K562 (cell line): ENCODE measurements at regions not wholly inside any gene's neighbourhood (a gene's known extent, or its start where the extent isn't known, plus 50 kb on each side); places are given as distances from the start of the nearest gene placed in this dataset.

Source experiments
- ATAC-seq: fragments of 200-7000 bp; cut with Tn5 transposase; 3 replicates; pipeline ENCODE4 v1.9.1; 2020; ENCODE audit warnings: moderate library complexity
- BruUV-seq: library from RNA; stranded (reverse); fragments of 400-500 nt; replicated peaks from 2 replicates; lab custom pipeline; 2021; lab: Mats Ljungman, UMichigan
- CTCF ChIA-PET: fragments of 300-600 bp; formaldehyde crosslinking; extraction: SDS; loops from one replicate; lab custom pipeline; 2021; ENCODE audit warnings: low intra/inter-chr PET ratio; lab: Yijun Ruan, JAX
- POLR2A ChIA-PET: fragments of 300-600, 350-650 bp; sonication (Branson Sonifier 250); formaldehyde crosslinking; extraction: SDS; loops from one replicate; lab custom pipeline; 2021; ENCODE audit warnings: antibody characterized with exemption, inconsistent platforms; lab: Yijun Ruan, JAX
- DNase-seq, 4 experiments: peaks; one replicate each; pipeline versions ENCODE4 v3.0.0 to v3.0.0-alpha.2; 2011 to 2018; ENCODE audit warnings: low spot score in 3 of 4, mixed read lengths in 3 of 4; ENCODE audit errors: extremely low read depth in 1 of 4
- FAIRE-seq: peaks from 2 replicates; lab custom pipeline; 2011; peaks lifted over from hg19 to GRCh38; lab: Jason Lieb, UNC
- H2AFZ ChIP-seq: 2 replicates; pipeline ENCODE4 v1.6.0; 2011; ENCODE audit warnings: low read depth, low read length, control low read depth, inconsistent platforms
- H3K27ac ChIP-seq: fragments of 200-600 bp; 3 replicates; pipeline ENCODE4 v1.8.0; 2011; ENCODE audit warnings: low read depth, mild to moderate bottlenecking, control low read depth, inconsistent platforms, low read length, moderate library complexity, mixed read lengths; ENCODE audit errors: extremely low read depth
- H3K27me3 ChIP-seq, 2 experiments: fragments of 300-600 bp in 1 of 2; 2 replicates in 1 of 2; 3 replicates in 1 of 2; pipeline versions ENCODE4 v1.6.0 to v1.8.0; 2011; ENCODE audit warnings: inconsistent platforms in 2 of 2, low read length in 2 of 2, mild to moderate bottlenecking in 1 of 2, mixed read lengths in 1 of 2, moderate library complexity in 1 of 2; ENCODE audit not compliant: control insufficient read depth in 2 of 2, insufficient read depth in 2 of 2
- H3K36me3 ChIP-seq: fragments of 300-600 bp; 3 replicates; pipeline ENCODE4 v1.8.0; 2011; ENCODE audit warnings: mild to moderate bottlenecking, low read length, inconsistent platforms; ENCODE audit not compliant: control insufficient read depth, insufficient read depth
- H3K4me1 ChIP-seq, 2 experiments: fragments of 200-600 bp in 1 of 2; replicated peaks in 1 of 2; 2 replicates in 1 of 2; 3 replicates in 1 of 2; pipeline versions ENCODE4 v1.5.1 to v1.8.0; 2011; ENCODE audit warnings: inconsistent platforms in 2 of 2, low read length in 2 of 2, mild to moderate bottlenecking in 1 of 2, mixed read lengths in 1 of 2, moderate library complexity in 1 of 2; ENCODE audit not compliant: control insufficient read depth in 2 of 2, insufficient read depth in 2 of 2
- H3K4me2 ChIP-seq: 2 replicates; pipeline ENCODE4 v1.6.1; 2011; ENCODE audit warnings: low read length, control low read depth, inconsistent platforms, mixed read lengths; ENCODE audit not compliant: insufficient read depth
- H3K4me3 ChIP-seq: fragments of 200-600 bp; sonication (generic), shearing (Covaris generic); 2 replicates; pipeline ENCODE4 v1.5.1; 2016; ENCODE audit warnings: control low read depth, inconsistent platforms
- H3K79me2 ChIP-seq: fragments of 200-600 bp; 3 replicates; pipeline ENCODE4 v1.8.0; 2011; ENCODE audit warnings: low read length, inconsistent platforms; ENCODE audit not compliant: control insufficient read depth, insufficient read depth
- H3K9ac ChIP-seq, 2 experiments: 2 replicates each; pipeline versions ENCODE4 v1.6.0 to v1.6.1; 2011; ENCODE audit warnings: low read depth in 2 of 2, low read length in 2 of 2, control low read depth in 1 of 2, inconsistent platforms in 1 of 2, mild to moderate bottlenecking in 1 of 2, mixed read lengths in 1 of 2; ENCODE audit not compliant: insufficient read depth in 1 of 2
- H3K9me1 ChIP-seq: one replicate; pipeline ENCODE4 v1.6.0; 2011; ENCODE audit warnings: inconsistent platforms, mild to moderate bottlenecking, low read length, moderate library complexity; ENCODE audit not compliant: control insufficient read depth, insufficient read depth
- H3K9me3 ChIP-seq: replicated peaks from 2 replicates; pipeline ENCODE4 v1.5.1; 2011; ENCODE audit warnings: low read depth, low read length, inconsistent platforms; ENCODE audit not compliant: control insufficient read depth, insufficient read depth
- H4K20me1 ChIP-seq: replicated peaks from 2 replicates; pipeline ENCODE4 v1.6.1; 2011; ENCODE audit warnings: low read length, inconsistent platforms, mixed read lengths; ENCODE audit not compliant: control insufficient read depth, insufficient read depth
- CEBPZ ChIP-seq: fragments of 150-350 bp; IDR thresholded peaks from 2 replicates; pipeline ENCODE4 v1.6.1; 2014; ENCODE audit warnings: low read depth, mild to moderate bottlenecking, low read length, borderline replicate concordance
- CREBBP ChIP-seq: IDR thresholded peaks from one replicate; pipeline ENCODE4 v1.6.1; 2012; ENCODE audit warnings: low read depth, mild to moderate bottlenecking, control low read depth, inconsistent platforms, low read length
- DPF2 ChIP-seq: fragments of 450-650 bp; IDR thresholded peaks from 2 replicates; pipeline ENCODE4 v1.6.1; 2016
- ESRRB ChIP-seq: fragments of 250-450 bp; sonication (Bioruptor Pico); IDR thresholded peaks from 2 replicates; pipeline ENCODE4 v1.5.0; 2020; ENCODE audit warnings: mild to moderate bottlenecking, moderate library complexity, borderline replicate concordance
- HNRNPH1 ChIP-seq: fragments of 200-400 bp; formaldehyde crosslinking; optimal IDR thresholded peaks from 2 replicates; pipeline ENCODE3; 2017; ENCODE audit warnings: low read depth, mild to moderate bottlenecking, low read length, moderate library complexity
- LEF1 ChIP-seq: fragments of 450-650 bp; IDR thresholded peaks from 2 replicates; pipeline ENCODE4 v1.6.1; 2016; ENCODE audit warnings: mild to moderate bottlenecking
- MYC ChIP-seq, 2 experiments: fragments of 250-450 bp in 1 of 2; sonication (Bioruptor Pico) in 1 of 2; IDR thresholded peaks; 2 replicates each; pipeline versions ENCODE4 v1.5.1 to v1.6.1; 2012 to 2021; ENCODE audit warnings: low read depth in 2 of 2, borderline replicate concordance in 1 of 2, improper control_type of control experiment in 1 of 2, low read length in 1 of 2, mild to moderate bottlenecking in 1 of 2, moderate library complexity in 1 of 2
- RBM39 ChIP-seq: fragments of 200-400 bp; formaldehyde crosslinking; optimal IDR thresholded peaks from 2 replicates; pipeline ENCODE3; 2018; ENCODE audit warnings: low read depth, low read length
- SMAD3 ChIP-seq: fragments of 450-650 bp; formaldehyde crosslinking; conservative IDR thresholded peaks from 2 replicates; pipeline ENCODE4 v1.4.0; 2020; ENCODE audit warnings: mild to moderate bottlenecking
- SPI1 ChIP-seq: IDR thresholded peaks from 2 replicates; pipeline ENCODE4 v1.6.1; 2011; ENCODE audit warnings: low read depth, low read length, control low read depth, borderline replicate concordance
- ZNF143 ChIP-seq: sonication (generic); formaldehyde crosslinking; IDR thresholded peaks from 2 replicates; pipeline ENCODE4 v1.9.0; 2022; ENCODE audit warnings: mild to moderate bottlenecking, missing genetic modification reagents
- ZNF274 ChIP-seq: IDR thresholded peaks from 2 replicates; pipeline ENCODE4 v1.6.1; 2011; ENCODE audit warnings: low read depth, mild to moderate bottlenecking, low read length, moderate library complexity, borderline replicate concordance
- WGBS: fragments of 100-300 bp; shearing (Covaris generic); methylation state at CpG from one replicate; pipeline ENCODE4 v1.1.6; 2016; ENCODE audit warnings: low coverage, mixed read lengths; ENCODE audit not compliant: insufficient coverage; ENCODE audit errors: missing lambda C conversion rate; 5-methylcytosine and 5-hydroxymethylcytosine counted together
- in situ Hi-C: fragments of 300-500 bp; cut with MboI; formaldehyde crosslinking; loops from 4 replicates; pipeline ENCODE4 v1.15.0; 2018; ENCODE audit warnings: inconsistent platforms, mixed read lengths
- intact Hi-C: fragments of 100-400 bp; cut with micrococcal nuclease; formaldehyde crosslinking; loops from 2 replicates; pipeline ENCODE4 v1.14.2; 2022

GRCh38 chr6:105889902-105890301 lies 196.2 kb upstream of the PRDM1 start:
- no peak overlapping the region for H3K4me3 ChIP-seq
- CTCF ChIA-PET, result no interaction called here
- DNase-seq, result no peak
- H3K9ac ChIP-seq, result no peak overlapping the region
- H3K4me1 ChIP-seq, result peaks cover 0 to 4% of the 10 kb centered on the region in 2 experiments; a peak in 3 of 5 replicates
- ATAC-seq, result no peak
- H3K79me2 ChIP-seq, result no peaks in the 10 kb centered on the region
- H3K27ac ChIP-seq, result no peak overlapping the region
- intact Hi-C loops, result no loop called here
- POLR2A ChIA-PET, result interaction anchor here (0.6 kb wide), 1 partner anchor 10 kb away, joined by 3 read pairs; no protein-coding TSS in a partner anchor
- no peaks in the 10 kb centered on the region for H4K20me1 ChIP-seq
- WGBS, result 14% methylated on average over 2 of the region's 2 CpGs
- no peaks in the 10 kb centered on the region for H3K9me1 ChIP-seq
- in situ Hi-C loops, result no loop called here
- no peak overlapping the region for H2AFZ ChIP-seq
- H3K36me3 ChIP-seq, result no peaks in the 10 kb centered on the region
- no TSS peak for BruUV-seq
- H3K9me3 ChIP-seq, result no peaks in the 10 kb centered on the region
- no peak for FAIRE-seq
- TF ChIP-seq SPI1, result peak; percentile 43; the same call in 1 of the 2 replicates
- TF ChIP-seq LEF1, result no peak
- TF ChIP-seq, all 486 proteins: peak for 1
- H3K4me2 ChIP-seq, result no peak overlapping the region
- 0 out of 5 replicates have a peak, but pooled peaks cover 0 to 6% of the 10 kb centered on the region in 2 experiments for H3K27me3 ChIP-seq

- BruUV-seq, result no TSS peak
- no peak overlapping the region for H3K27ac ChIP-seq
- ChIA-PET CTCF (no interaction called here), POLR2A (no interaction called here)
- ATAC-seq (no peak), FAIRE-seq (no peak), DNase-seq (no peak)
- no peaks in the 10 kb centered on the region for H3K36me3 ChIP-seq
- in situ Hi-C loops, result no loop called here
- no peak overlapping the region for H3K9ac ChIP-seq
- H4K20me1 ChIP-seq, result no peaks in the 10 kb centered on the region
- intact Hi-C loops, result no loop called here
- H3K4me2 ChIP-seq, result no peak overlapping the region
- 33% methylated on average over 7 of the region's 7 CpGs for WGBS
- H3K79me2 ChIP-seq, result no peaks in the 10 kb centered on the region
- no peaks in the 10 kb centered on the region for H3K4me1 ChIP-seq
- H3K4me3 ChIP-seq, result no peak overlapping the region
- no peak overlapping the region for H2AFZ ChIP-seq
- H3K27me3 ChIP-seq, result peaks cover 0 to 20% of the 10 kb centered on the region in 2 experiments; a peak in 2 of 5 replicates
- no peaks in the 10 kb centered on the region for H3K9me1 ChIP-seq
- no peaks in the 10 kb centered on the region for H3K9me3 ChIP-seq
- TF ChIP-seq SMAD3 (CRISPR knock-in tag), result no peak
- no peak for TF ChIP-seq DPF2
- no peak for TF ChIP-seq ZNF274
- TF ChIP-seq MYC (IDR thresholded peaks at IDR 0.05; ENCODE audit: low read depth, low read length), result no peak
- no peak for TF ChIP-seq MYC (CRISPR knock-in tag; IDR thresholded peaks at IDR 0.05; ENCODE audit: borderline replicate concordance, low read depth)
- no peak for TF ChIP-seq ZNF143 (CRISPR knock-in tag)
- TF ChIP-seq ESRRB, result no peak
- TF ChIP-seq CEBPZ, result no peak
- TF ChIP-seq CREBBP, result no peak
- TF ChIP-seq RBM39, result no peak
- TF ChIP-seq HNRNPH1, result no peak
Measured at GRCh38 chr6:105886814-105887544, 199.2 kb upstream of the PRDM1 start.
